Kidney (tissue), 13 donors: ENCODE measurements at regions not wholly inside any gene's neighbourhood (a gene's known extent, or its start where the extent isn't known, plus 50 kb on each side); places are given as distances from the start of the nearest gene placed in this dataset.

Source experiments
- DNase-seq, 5 donors: peaks; one replicate each; pipeline ENCODE4 v3.0.0-alpha.2; 2013 to 2020
- FAIRE-seq: peaks from 2 replicates; lab custom pipeline; 2012; peaks lifted over from hg19 to GRCh38; lab: Jason Lieb, UNC
- H3K27ac ChIP-seq, 2 donors: one replicate each; pipeline ENCODE4 v1.7.0; 2013; ENCODE audit warnings: low read depth in 2 of 2, low read length in 2 of 2, inconsistent platforms in 1 of 2
- H3K27me3 ChIP-seq: one replicate; pipeline ENCODE4 v1.7.1; 2013; ENCODE audit warnings: low read length, inconsistent platforms; ENCODE audit not compliant: control insufficient read depth, insufficient read depth
- H3K36me3 ChIP-seq, 3 donors: one replicate each; pipeline versions ENCODE4 v1.7.0 to v1.7.1; 2013; ENCODE audit warnings: low read length in 3 of 3, control low read depth in 1 of 3, inconsistent platforms in 1 of 3; ENCODE audit not compliant: insufficient read depth in 3 of 3, control insufficient read depth in 2 of 3
- H3K4me1 ChIP-seq, 3 donors: one replicate each; pipeline versions ENCODE4 v1.7.0 to v1.7.1; 2013; ENCODE audit warnings: low read length in 3 of 3, inconsistent platforms in 1 of 3, low read depth in 1 of 3; ENCODE audit not compliant: control insufficient read depth in 2 of 3, insufficient read depth in 2 of 3
- H3K4me3 ChIP-seq, 3 donors: one replicate each; pipeline versions ENCODE4 v1.7.0 to v1.8.1; 2013; ENCODE audit warnings: low read length in 3 of 3, control low read depth in 1 of 3, inconsistent platforms in 1 of 3
- H3K9ac ChIP-seq, 3 donors: one replicate each; pipeline versions ENCODE4 v1.7.0 to v1.7.1; 2013; ENCODE audit warnings: low read length in 3 of 3, control low read depth in 1 of 3, inconsistent platforms in 1 of 3
- H3K9me3 ChIP-seq, 3 donors: one replicate each; pipeline versions ENCODE4 v1.7.0 to v1.7.1; 2013; ENCODE audit warnings: low read length in 3 of 3, control low read depth in 1 of 3, inconsistent platforms in 1 of 3; ENCODE audit not compliant: control insufficient read depth in 2 of 3, insufficient read depth in 1 of 3
- CTCF ChIP-seq: IDR thresholded peaks from 3 replicates; pipeline ENCODE4 v1.5.1; 2012; ENCODE audit warnings: mild to moderate bottlenecking, moderate library complexity, borderline replicate concordance; ENCODE audit not compliant: insufficient read depth; ENCODE audit errors: extremely low read depth
- intact Hi-C: fragments of 100-400 bp; cut with DNase I; formaldehyde crosslinking; loops from one replicate; pipeline ENCODE4 v1.11.1; 2022
- donor health status: control.
- donor health status: control.
- donor health status: control.
- donor health status: control.
- donor health status: control.
- donor health status: DM: yes; HTN: yes; CAD: no.
- donor health status: Normal renal cell carcinoma (clear cell type).

- Histone ChIP-seq H3K4me3 (no peak overlapping the region), H3K9ac (no peak overlapping the region), H3K27me3 (no peaks in the 10 kb centered on the region), H3K36me3 (no peaks in the 10 kb centered on the region), H3K4me1 (no peaks in the 10 kb centered on the region), H3K9me3 (no peaks in the 10 kb centered on the region), H3K27ac (no peak overlapping the region)
- DNase-seq (no peak), FAIRE-seq (no peak)
- TF ChIP-seq CTCF, result no peak
- intact Hi-C loops, result no loop called here
Observed at GRCh38 chr2:212730994-212731393, 192.4 kb upstream of the ERBB4 start.

GRCh38 chr2:212728717-212729116 is 190.1 kb upstream of the ERBB4 start:
- H3K9me3 ChIP-seq, result no peaks in the 10 kb centered on the region
- H3K27ac ChIP-seq, result no peak overlapping the region
- no peak for FAIRE-seq
- H3K36me3 ChIP-seq, result no peaks in the 10 kb centered on the region
- TF ChIP-seq CTCF, result no peak
- no peak overlapping the region for H3K4me3 ChIP-seq
- intact Hi-C loops, result no loop called here
- no peaks in the 10 kb centered on the region for H3K27me3 ChIP-seq
- DNase-seq, result no peak
- H3K4me1 ChIP-seq, result no peaks in the 10 kb centered on the region
- no peak overlapping the region for H3K9ac ChIP-seq

GRCh38 chr2:212727751-212728150 is 189.1 kb upstream of the ERBB4 start:
- TF ChIP-seq CTCF, result no peak
- H3K27me3 ChIP-seq, result no peaks in the 10 kb centered on the region
- DNase-seq (no peak), FAIRE-seq (no peak)
- H3K9ac ChIP-seq, result no peak overlapping the region
- H3K36me3 ChIP-seq, result no peaks in the 10 kb centered on the region
- no peaks in the 10 kb centered on the region for H3K9me3 ChIP-seq
- H3K4me1 ChIP-seq, result no peaks in the 10 kb centered on the region
- H3K27ac ChIP-seq, result no peak overlapping the region
- intact Hi-C loops, result no loop called here
- H3K4me3 ChIP-seq, result no peak overlapping the region

- no peak overlapping the region for H3K4me3 ChIP-seq
- H3K27me3 ChIP-seq, result no peaks in the 10 kb centered on the region
- no peak overlapping the region for H3K9ac ChIP-seq
- intact Hi-C loops, result no loop called here
- FAIRE-seq, result no peak
- no peaks in the 10 kb centered on the region for H3K36me3 ChIP-seq
- peak in 2 of 5 donors; percentile 3 to 9 for DNase-seq
- no peak overlapping the region for H3K27ac ChIP-seq
- TF ChIP-seq CTCF, result no peak
- H3K4me1 ChIP-seq, result no peaks in the 10 kb centered on the region
- no peaks in the 10 kb centered on the region for H3K9me3 ChIP-seq
Observed at GRCh38 chr2:212726403-212726802, 187.8 kb upstream of the ERBB4 start.
